Endothelial cell of umbilical vein (primary cell): ENCODE measurements at regions not wholly inside any gene's neighbourhood (a gene's known extent, or its start where the extent isn't known, plus 50 kb on each side); places are given as distances from the start of the nearest gene placed in this dataset.

Experiments
- BruUV-seq: library from RNA; stranded (reverse); fragments of 400-500 nt; replicated peaks from 2 replicates; lab custom pipeline; 2021; lab: Mats Ljungman, UMichigan
- CTCF ChIA-PET: fragments of 300-600, 350-600 bp; sonication (Branson Sonifier 250); formaldehyde crosslinking; loops from one replicate; lab custom pipeline; 2021; ENCODE audit warnings: antibody characterized with exemption, inconsistent platforms; lab: Charles Lee
- POLR2A ChIA-PET: fragments of 300-600, 350-600 bp; sonication (Branson Sonifier 250); formaldehyde crosslinking; loops from one replicate; lab custom pipeline; 2021; ENCODE audit warnings: antibody characterized with exemption, inconsistent platforms; lab: Charles Lee
- DNase-seq: peaks from one replicate; pipeline ENCODE4 v3.0.0-alpha.2; 2011; ENCODE audit warnings: low read depth, low spot score
- FAIRE-seq: peaks from 2 replicates; lab custom pipeline; 2011; peaks lifted over from hg19 to GRCh38; lab: Jason Lieb, UNC
- H2AFZ ChIP-seq: 2 replicates; pipeline ENCODE4 v1.6.0; 2012; ENCODE audit warnings: low read depth, low read length, control low read depth, inconsistent platforms
- H3K27ac ChIP-seq: 2 replicates; pipeline ENCODE4 v1.5.1; 2011; ENCODE audit warnings: low read depth, mild to moderate bottlenecking, control low read depth, low read length, moderate library complexity; ENCODE audit not compliant: insufficient read depth
- H3K27me3 ChIP-seq, 2 experiments: 2 replicates each; pipeline versions ENCODE4 v1.6.0 to v1.6.1; 2011; ENCODE audit warnings: low read length in 2 of 2, mixed read lengths in 1 of 2; ENCODE audit not compliant: control insufficient read depth in 2 of 2, insufficient read depth in 2 of 2
- H3K36me3 ChIP-seq, 2 experiments: 2 replicates in 1 of 2; 3 replicates in 1 of 2; pipeline ENCODE4 v1.5.1; 2011; ENCODE audit warnings: low read length in 2 of 2, mild to moderate bottlenecking in 1 of 2, moderate library complexity in 1 of 2; ENCODE audit not compliant: control insufficient read depth in 2 of 2, insufficient read depth in 2 of 2; ENCODE audit errors: extremely low read depth in 1 of 2
- H3K4me1 ChIP-seq: 3 replicates; pipeline ENCODE4 v1.5.1; 2011; ENCODE audit warnings: mild to moderate bottlenecking, low read length; ENCODE audit not compliant: control insufficient read depth, insufficient read depth; ENCODE audit errors: extremely low read depth
- H3K4me2 ChIP-seq: 2 replicates; pipeline ENCODE4 v1.6.1; 2011; ENCODE audit warnings: low read length, control low read depth, mixed read lengths; ENCODE audit not compliant: insufficient read depth
- H3K4me3 ChIP-seq, 3 experiments: fragments of 200-600 bp in 1 of 3; sonication (generic), shearing (Covaris generic) in 1 of 3; replicated peaks in 1 of 3; 2 replicates each; pipeline ENCODE4 v1.5.1; 2011 to 2016; ENCODE audit warnings: control low read depth in 3 of 3, low read length in 3 of 3, mild to moderate bottlenecking in 2 of 3, inconsistent platforms in 1 of 3, low read depth in 1 of 3, moderate library complexity in 1 of 3; ENCODE audit not compliant: insufficient read depth in 1 of 3
- H3K79me2 ChIP-seq: 2 replicates; pipeline ENCODE4 v1.6.0; 2012; ENCODE audit warnings: low read length, inconsistent platforms; ENCODE audit not compliant: control insufficient read depth, insufficient read depth
- H3K9ac ChIP-seq: replicated peaks from 2 replicates; pipeline ENCODE3; 2011; ENCODE audit warnings: low read length, control low read depth; ENCODE audit not compliant: insufficient read depth; ENCODE audit errors: extremely low read depth
- H3K9me1 ChIP-seq: replicated peaks from 3 replicates; pipeline ENCODE4 v1.6.0; 2011; ENCODE audit warnings: mild to moderate bottlenecking, low read length; ENCODE audit not compliant: control insufficient read depth, insufficient read depth; ENCODE audit errors: extremely low read depth
- H3K9me3 ChIP-seq: replicated peaks from 2 replicates; pipeline ENCODE4 v1.5.1; 2012; ENCODE audit warnings: low read length, inconsistent platforms; ENCODE audit not compliant: control insufficient read depth, insufficient read depth
- H4K20me1 ChIP-seq: replicated peaks from 2 replicates; pipeline ENCODE3; 2011; ENCODE audit warnings: mild to moderate bottlenecking, low read length; ENCODE audit not compliant: control insufficient read depth, insufficient read depth; ENCODE audit errors: extremely low read depth
- CTCF ChIP-seq, 2 donors: IDR thresholded peaks; 1 replicate in 1 of 2; 2 replicates in 1 of 2; pipeline ENCODE4 v1.5.1; 2011; ENCODE audit warnings: low read length in 2 of 2, mild to moderate bottlenecking in 2 of 2, moderate library complexity in 2 of 2, control low read depth in 1 of 2, inconsistent platforms in 1 of 2, low read depth in 1 of 2; ENCODE audit not compliant: insufficient read depth in 1 of 2; ENCODE audit errors: extremely low read depth in 1 of 2
- MYC ChIP-seq: IDR thresholded peaks from one replicate; pipeline ENCODE4 v1.6.1; 2011; ENCODE audit warnings: mild to moderate bottlenecking, low read depth, low read length
- dilution Hi-C: fragments of 300-500 bp; cut with MboI; formaldehyde crosslinking; loops from one replicate; pipeline ENCODE4 v1.15.0; 2019; ENCODE audit warnings: low sequenced_read_pairs; ENCODE audit not compliant: extremely low pct_ligation_motif_present
- intact Hi-C: fragments of 100-400 bp; cut with micrococcal nuclease; formaldehyde crosslinking; loops from one replicate; pipeline ENCODE4 v1.10.0; 2022

- BruUV-seq: no TSS peak
- dilution Hi-C loops: no loop called here
Observed at GRCh38 chr6:168244961-168245551, 74.5 kb downstream of the DACT2 start.

More at GRCh38 chr6:168244961-168245551, 74.5 kb downstream of the DACT2 start:
- H3K9ac ChIP-seq: no peak overlapping the region
- no peaks in the 10 kb centered on the region for H3K9me1 ChIP-seq
- POLR2A ChIA-PET: no interaction called here
- DNase-seq (no peak), FAIRE-seq (no peak)
- no peak overlapping the region for H2AFZ ChIP-seq
- no peaks in the 10 kb centered on the region for H3K79me2 ChIP-seq
- intact Hi-C loops: no loop called here
- TF ChIP-seq MYC (no peak), CTCF (IDR thresholded peaks at IDR 0.05; ENCODE audit: extremely low read depth in 1 of 2, insufficient read depth in 1 of 2, low read depth in 1 of 2, low read length in 2 of 2) (no peak)
- no peak overlapping the region for H3K4me3 ChIP-seq
- no peak overlapping the region for H3K27ac ChIP-seq
- no peaks in the 10 kb centered on the region for H3K36me3 ChIP-seq
- H4K20me1 ChIP-seq: no peaks in the 10 kb centered on the region
- CTCF ChIA-PET: no interaction called here
- H3K27me3 ChIP-seq: no peaks in the 10 kb centered on the region
- no peak overlapping the region for H3K4me2 ChIP-seq
- no peaks in the 10 kb centered on the region for H3K9me3 ChIP-seq
- H3K4me1 ChIP-seq: no peaks in the 10 kb centered on the region
